Mucosa of rectum (tissue), 2 donors: ENCODE measurements at regions not wholly inside any gene's neighbourhood (a gene's known extent, or its start where the extent isn't known, plus 50 kb on each side); places are given as distances from the start of the nearest gene placed in this dataset.
"Not testable (repeated sequence)": the region's sequence is repeated elsewhere in the genome, so short reads cannot be mapped to it uniquely, and the experiment has no call there.

Experiments
- H3K27ac ChIP-seq, 2 donors: one replicate each; pipeline ENCODE4 v1.7.0; 2013; ENCODE audit warnings: inconsistent platforms in 2 of 2, low read depth in 2 of 2, low read length in 2 of 2
- H3K27me3 ChIP-seq, 2 donors: one replicate each; pipeline ENCODE4 v1.7.0; 2013; ENCODE audit warnings: low read length in 2 of 2; ENCODE audit not compliant: control insufficient read depth in 2 of 2, insufficient read depth in 2 of 2
- H3K36me3 ChIP-seq, 2 donors: one replicate each; pipeline ENCODE4 v1.7.0; 2013; ENCODE audit warnings: low read length in 2 of 2; ENCODE audit not compliant: control insufficient read depth in 2 of 2, insufficient read depth in 2 of 2
- H3K4me1 ChIP-seq, 2 donors: one replicate each; pipeline ENCODE4 v1.7.0; 2013; ENCODE audit warnings: low read length in 2 of 2, mild to moderate bottlenecking in 1 of 2; ENCODE audit not compliant: control insufficient read depth in 2 of 2, insufficient read depth in 2 of 2
- H3K4me3 ChIP-seq, 2 donors: one replicate each; pipeline ENCODE4 v1.7.0; 2013; ENCODE audit warnings: low read length in 2 of 2
- H3K9ac ChIP-seq, 2 donors: one replicate each; pipeline ENCODE4 v1.7.0; 2013; ENCODE audit warnings: low read length in 2 of 2, low read depth in 1 of 2, mild to moderate bottlenecking in 1 of 2
- H3K9me3 ChIP-seq, 2 donors: one replicate each; pipeline ENCODE4 v1.7.0; 2013; ENCODE audit warnings: low read length in 2 of 2; ENCODE audit not compliant: control insufficient read depth in 2 of 2
- donor health status: healthy.
- donor health status: Normal muscosa, but diverticular disease.

- Histone ChIP-seq H3K27me3 (no peaks in the 10 kb centered on the region), H3K27ac (no peak overlapping the region), H3K4me3 (no peak overlapping the region), H3K36me3 (no peaks in the 10 kb centered on the region), H3K9ac (no peak overlapping the region), H3K4me1 (no peaks in the 10 kb centered on the region), H3K9me3 (no peaks in the 10 kb centered on the region)
Measured at GRCh38 chrX:10676235-10676957, 56.0 kb upstream of the MID1 start.

DNA sequence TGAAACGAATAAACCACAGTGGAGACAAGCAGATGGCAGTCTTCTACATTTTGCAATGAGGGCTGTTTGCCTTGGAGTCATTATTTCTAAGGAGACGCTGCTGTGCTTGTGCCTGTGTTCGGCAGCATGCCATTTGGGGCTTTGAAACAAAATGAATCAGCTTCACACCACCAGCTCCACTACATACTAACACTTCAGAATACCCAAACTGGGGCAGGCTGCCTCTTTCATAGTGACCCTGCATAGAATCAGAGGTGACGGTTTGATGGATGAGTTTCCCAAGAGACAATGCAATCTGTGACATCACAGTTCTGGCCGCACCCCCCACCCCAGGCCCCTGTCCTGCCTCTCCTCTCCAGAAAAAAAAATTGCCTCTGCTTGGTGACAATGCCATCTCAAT is 57.1 kb upstream of the MID1 start:
- H3K4me3 ChIP-seq, result no peak overlapping the region

GRCh38 chrX:10679387-10679786 is 59.0 kb upstream of the MID1 start:
- H3K36me3 ChIP-seq, result no peaks in the 10 kb centered on the region
- H3K27ac ChIP-seq, result no peak overlapping the region
- H3K4me3 ChIP-seq, result no peak overlapping the region
- H3K4me1 ChIP-seq, result no peaks in the 10 kb centered on the region
- no peak overlapping the region for H3K9ac ChIP-seq
- no peaks in the 10 kb centered on the region for H3K27me3 ChIP-seq
- H3K9me3 ChIP-seq, result no peaks in the 10 kb centered on the region

More for the DNA sequence above, 57.1 kb upstream of the MID1 start:
- H3K36me3 ChIP-seq, result no peaks in the 10 kb centered on the region
- no peaks in the 10 kb centered on the region for H3K27me3 ChIP-seq
- no peak overlapping the region for H3K9ac ChIP-seq
- H3K9me3 ChIP-seq, result no peaks in the 10 kb centered on the region
- H3K4me1 ChIP-seq, result no peaks in the 10 kb centered on the region
- H3K27ac ChIP-seq, result no peak overlapping the region

DNA sequence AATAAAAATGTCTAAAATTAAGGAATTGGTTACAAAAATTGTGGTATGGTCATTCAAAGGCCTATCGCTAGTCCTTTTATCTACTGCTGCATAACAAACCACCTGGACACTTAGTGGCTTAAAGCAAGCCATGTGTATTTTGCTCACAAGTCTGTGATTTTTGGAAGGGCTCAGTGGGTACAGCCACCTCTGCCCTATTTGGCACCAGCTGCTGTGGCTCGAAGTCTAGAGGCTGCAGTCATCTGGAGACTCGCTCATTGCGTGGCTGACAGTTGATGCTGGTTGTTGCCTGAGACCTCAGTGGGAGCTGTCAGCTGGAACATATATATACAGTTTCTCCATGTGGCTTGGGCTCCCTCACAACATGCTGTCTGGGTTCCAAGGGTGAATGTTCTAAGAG is 60.8 kb upstream of the MID1 start:
- H3K27me3 ChIP-seq, result no peaks in the 10 kb centered on the region
- H3K4me1 ChIP-seq, result no peaks in the 10 kb centered on the region
- no peaks in the 10 kb centered on the region for H3K36me3 ChIP-seq
- H3K9me3 ChIP-seq, result no peaks in the 10 kb centered on the region
- H3K9ac ChIP-seq, result no peak overlapping the region
- H3K4me3 ChIP-seq, result no peak overlapping the region
- H3K27ac ChIP-seq, result no peak overlapping the region

DNA sequence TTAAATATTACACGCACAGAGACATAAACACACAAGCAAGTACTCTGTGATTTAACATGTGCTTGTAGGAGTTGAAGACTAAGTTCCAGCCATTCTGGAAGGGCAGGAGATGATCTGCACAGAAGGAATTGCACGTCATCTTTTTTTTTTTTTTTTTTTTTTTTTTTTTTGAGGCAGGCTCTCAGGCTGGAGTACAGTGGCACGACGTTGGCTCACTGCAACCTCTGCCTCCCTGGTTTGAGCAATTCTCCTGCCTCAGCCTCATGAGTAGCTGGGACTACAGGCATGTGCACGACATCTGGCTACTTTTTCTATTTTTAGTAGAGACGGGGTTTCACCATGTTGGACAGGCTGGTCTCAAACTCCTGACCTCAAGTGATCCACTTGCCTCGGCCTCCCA is 63.2 kb upstream of the MID1 start:
- H3K4me1 ChIP-seq, H3K9me3 ChIP-seq, H3K9ac ChIP-seq, H3K36me3 ChIP-seq, H3K4me3 ChIP-seq, H3K27ac ChIP-seq, H3K27me3 ChIP-seq: not testable (repeated sequence)

DNA sequence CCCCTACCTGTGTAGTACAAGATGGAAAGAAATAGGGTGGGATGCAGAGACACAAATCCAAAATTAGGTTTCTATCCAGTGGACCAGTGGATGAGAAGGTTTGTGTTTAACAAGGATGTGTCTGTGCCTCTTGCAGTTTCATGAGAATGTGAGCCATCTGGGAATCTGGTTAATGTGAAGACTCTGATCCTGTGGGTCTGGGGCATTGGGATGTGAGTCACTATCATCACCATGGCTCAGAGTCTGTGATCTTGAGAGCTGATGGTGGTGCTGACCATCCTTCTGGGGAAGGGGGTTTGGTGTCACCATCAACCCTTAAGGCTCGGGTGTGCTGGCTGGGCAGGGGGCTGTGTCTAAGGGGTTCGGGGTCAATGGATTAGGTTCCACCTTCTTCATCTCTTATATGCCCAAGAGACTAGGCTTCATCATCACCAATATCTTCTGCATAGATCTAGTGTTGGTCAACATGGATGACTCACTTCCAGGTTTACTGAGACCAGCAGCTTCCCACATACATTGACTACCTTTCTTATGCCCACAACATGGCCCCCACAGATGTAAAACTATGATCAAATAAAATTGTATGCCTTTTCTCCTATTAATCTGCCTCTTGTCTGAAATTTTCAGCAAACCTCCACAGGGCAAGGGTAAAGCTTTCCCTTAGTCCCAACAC is 65.7 kb upstream of the MID1 start:
- no peaks in the 10 kb centered on the region for H3K4me1 ChIP-seq
- no peak overlapping the region for H3K4me3 ChIP-seq
- no peaks in the 10 kb centered on the region for H3K27me3 ChIP-seq
- H3K9ac ChIP-seq, result no peak overlapping the region
- H3K27ac ChIP-seq, result no peak overlapping the region
- H3K9me3 ChIP-seq, result no peaks in the 10 kb centered on the region
- no peaks in the 10 kb centered on the region for H3K36me3 ChIP-seq

DNA sequence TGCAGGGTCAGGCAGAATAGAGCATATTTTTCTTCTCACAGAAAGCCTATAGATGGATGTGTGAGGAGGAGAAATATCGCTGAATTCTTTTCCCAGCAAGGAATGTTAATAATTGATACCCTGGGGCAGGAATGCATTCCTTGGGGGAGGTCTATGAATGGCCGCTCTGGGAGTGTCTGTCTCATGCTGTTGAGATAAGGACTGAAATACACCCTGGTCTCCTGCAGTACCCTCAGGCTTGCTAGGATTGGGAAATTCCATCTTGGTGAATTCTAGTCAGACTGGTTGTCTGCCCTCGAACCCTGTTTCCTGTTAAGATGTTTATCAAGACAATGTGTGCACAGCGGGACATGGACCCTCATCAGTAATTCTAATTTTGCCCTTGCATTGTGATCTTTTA is 71.4 kb upstream of the MID1 start:
- H3K27me3 ChIP-seq, H3K4me3 ChIP-seq, H3K9me3 ChIP-seq, H3K4me1 ChIP-seq, H3K27ac ChIP-seq, H3K36me3 ChIP-seq, H3K9ac ChIP-seq: not testable (repeated sequence)

- Histone ChIP-seq H3K4me3 (no peak overlapping the region), H3K4me1 (no peaks in the 10 kb centered on the region), H3K27me3 (no peaks in the 10 kb centered on the region), H3K9ac (no peak overlapping the region), H3K9me3 (no peaks in the 10 kb centered on the region), H3K36me3 (no peaks in the 10 kb centered on the region), H3K27ac (no peak overlapping the region)
Measured at GRCh38 chrX:10697616-10698317, 77.4 kb upstream of the MID1 start.

DNA sequence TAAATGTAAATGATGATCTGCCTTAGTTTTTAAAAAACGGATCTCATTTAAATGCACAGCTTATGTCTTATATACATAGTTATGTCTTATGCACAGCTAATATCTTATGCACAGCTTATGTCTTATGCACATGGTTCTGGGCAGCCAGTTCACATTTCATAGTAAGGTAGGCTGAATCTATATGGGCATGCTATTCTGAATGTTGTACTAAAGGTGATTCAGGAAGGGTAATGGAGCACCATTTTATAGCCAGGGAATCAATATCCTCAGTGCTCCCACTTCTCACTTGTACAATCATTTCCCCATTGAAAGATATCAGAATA is 77.9 kb upstream of the MID1 start:
- Histone ChIP-seq H3K36me3 (no peaks in the 10 kb centered on the region), H3K4me1 (no peaks in the 10 kb centered on the region), H3K9ac (no peak overlapping the region), H3K9me3 (no peaks in the 10 kb centered on the region), H3K27me3 (no peaks in the 10 kb centered on the region), H3K27ac (no peak overlapping the region), H3K4me3 (no peak overlapping the region)

DNA sequence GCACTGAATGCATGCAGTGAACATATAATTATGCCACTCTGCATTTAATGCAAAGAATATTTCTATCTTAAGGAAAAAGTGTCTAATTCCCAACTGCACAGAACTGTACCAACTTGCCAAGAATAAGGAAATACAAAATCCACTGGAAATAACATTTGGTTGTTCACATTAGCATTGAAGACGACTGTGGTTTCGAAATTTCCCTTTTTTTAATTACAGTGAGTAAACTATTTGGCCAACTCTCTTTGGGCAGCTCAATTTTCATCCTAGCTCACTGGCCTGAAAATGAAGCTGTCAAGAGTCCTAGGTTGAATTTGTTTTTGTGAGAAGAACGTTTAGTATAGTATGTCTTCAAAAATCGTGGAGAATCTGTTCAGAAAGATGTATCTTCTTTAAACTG is 81.6 kb upstream of the MID1 start:
- Histone ChIP-seq H3K27me3 (no peaks in the 10 kb centered on the region), H3K9me3 (no peaks in the 10 kb centered on the region), H3K4me3 (no peak overlapping the region), H3K9ac (no peak overlapping the region), H3K36me3 (no peaks in the 10 kb centered on the region), H3K27ac (no peak overlapping the region), H3K4me1 (no peaks in the 10 kb centered on the region)
